ENCODE measurements at regions not wholly inside any gene's neighbourhood (a gene's known extent, or its start where the extent isn't known, plus 50 kb on each side); places are given as distances from the start of the nearest gene placed in this dataset.

DNA sequence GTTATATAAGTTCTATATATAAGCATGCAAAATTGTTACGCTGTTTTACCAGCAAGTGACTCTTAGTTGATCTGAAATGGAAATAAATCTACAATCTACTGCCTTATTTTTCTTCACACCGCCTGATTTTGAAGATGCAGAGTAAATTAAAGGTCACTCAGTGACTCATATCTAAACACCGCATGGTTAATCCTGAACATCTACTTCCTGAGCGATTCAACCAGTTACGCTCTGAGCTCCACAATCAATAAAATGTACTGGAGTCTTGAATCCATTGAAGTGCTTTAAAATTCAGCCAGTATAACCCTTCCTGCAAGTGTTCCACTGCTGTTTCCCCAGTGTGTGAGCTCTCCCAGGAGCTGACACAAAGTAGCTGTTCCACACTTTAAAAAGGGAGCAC, 192.8 kb downstream of the SLC7A11 start:
- intact Hi-C loops (cut with DNase I; ENCODE audit: low total_unique reads), result no loop called here

GRCh38 chr4:138047290-138047689, 194.9 kb downstream of the SLC7A11 start:
- H3K4me3 ChIP-seq, result no peak overlapping the region

More for the DNA sequence above, 192.8 kb downstream of the SLC7A11 start:
- Histone ChIP-seq H3K27me3 (replicated peaks in 1 of 7) (no peaks in the 10 kb centered on the region), H3K4me1 (no peaks in the 10 kb centered on the region), H3K36me3 (no peaks in the 10 kb centered on the region), H3K27ac (no peak overlapping the region), H3K4me3 (no peak overlapping the region), H3K9me3 (peaks cover 0 to 4% (median 0%) of the 10 kb centered on the region in 8 donors)
- WGBS, 5 donors, result 87 to 97% (median 92%) methylated on average over 5 of the region's 5 CpGs
- DNase-seq, result no peak
- no peak for TF ChIP-seq POLR2AphosphoS5 (IDR thresholded peaks at IDR 0.05)
- TF ChIP-seq POLR2A (IDR thresholded peaks at IDR 0.05), result no peak
- TF ChIP-seq CTCF (IDR thresholded peaks at IDR 0.05 in 8 of 11, conservative IDR thresholded peaks at IDR 0.05 in 3 of 11), result no peak

GRCh38 chr4:138045036-138045435, 197.1 kb downstream of the SLC7A11 start:
- intact Hi-C loops (cut with DNase I; ENCODE audit: low total_unique reads), result no loop called here
- TF ChIP-seq POLR2AphosphoS5 (IDR thresholded peaks at IDR 0.05), result no peak
- TF ChIP-seq POLR2A (IDR thresholded peaks at IDR 0.05), result no peak
- no peak for TF ChIP-seq CTCF (IDR thresholded peaks at IDR 0.05 in 8 of 11, conservative IDR thresholded peaks at IDR 0.05 in 3 of 11)
- 53 to 73% (median 60%) methylated on average over 3 of the region's 3 CpGs for WGBS, 5 donors
- no peak overlapping the region for H3K4me3 ChIP-seq
- no peaks in the 10 kb centered on the region for H3K27me3 ChIP-seq (replicated peaks in 1 of 7)
- H3K4me1 ChIP-seq, result no peaks in the 10 kb centered on the region
- H3K36me3 ChIP-seq, result no peaks in the 10 kb centered on the region
- no peak overlapping the region for H3K27ac ChIP-seq
- H3K9me3 ChIP-seq, result no peaks in the 10 kb centered on the region
- no peak for DNase-seq

More at GRCh38 chr4:138047290-138047689, 194.9 kb downstream of the SLC7A11 start:
- no peaks in the 10 kb centered on the region for H3K36me3 ChIP-seq
- peaks cover 0 to 2% (median 0%) of the 10 kb centered on the region in 8 donors for H3K9me3 ChIP-seq
- 54 to 61% (median 58%) methylated on average over 5 of the region's 5 CpGs for WGBS, 5 donors
- intact Hi-C loops (cut with DNase I; ENCODE audit: low total_unique reads), result no loop called here
- no peaks in the 10 kb centered on the region for H3K4me1 ChIP-seq
- TF ChIP-seq POLR2A (IDR thresholded peaks at IDR 0.05) (no peak), CTCF (IDR thresholded peaks at IDR 0.05 in 8 of 11, conservative IDR thresholded peaks at IDR 0.05 in 3 of 11) (no peak), POLR2AphosphoS5 (IDR thresholded peaks at IDR 0.05) (no peak)
- no peaks in the 10 kb centered on the region for H3K27me3 ChIP-seq (replicated peaks in 1 of 7)
- no peak for DNase-seq
- H3K27ac ChIP-seq, result no peak overlapping the region

- H3K4me1 ChIP-seq, result peaks cover 0 to 6% (median 0%) of the 10 kb centered on the region in 6 donors
- H3K27me3 ChIP-seq (replicated peaks in 1 of 7), result no peaks in the 10 kb centered on the region
- no peak overlapping the region for H3K4me3 ChIP-seq
- no peaks in the 10 kb centered on the region for H3K9me3 ChIP-seq
- no peak overlapping the region for H3K27ac ChIP-seq
- no peaks in the 10 kb centered on the region for H3K36me3 ChIP-seq
- DNase-seq, result no peak
- intact Hi-C loops (cut with DNase I; ENCODE audit: low total_unique reads), result loop anchor here (10.0 kb wide), 1 partner anchor 646 kb away; no protein-coding TSS in a partner anchor
- no peak for TF ChIP-seq CTCF (IDR thresholded peaks at IDR 0.05 in 8 of 11, conservative IDR thresholded peaks at IDR 0.05 in 3 of 11)
- no peak for TF ChIP-seq POLR2A (IDR thresholded peaks at IDR 0.05)
- no peak for TF ChIP-seq POLR2AphosphoS5 (IDR thresholded peaks at IDR 0.05)
- WGBS, 5 donors, result 59 to 75% (median 65%) methylated on average over 2 of the region's 2 CpGs
These were observed 203.1 kb downstream of the SLC7A11 start for GRCh38 chr4:138039010-138039409.
